22Rv1 (cell line): ENCODE measurements at regions not wholly inside any gene's neighbourhood (a gene's known extent, or its start where the extent isn't known, plus 50 kb on each side); places are given as distances from the start of the nearest gene placed in this dataset.

Experiments used
- CTCF ChIP-seq: fragments of 450-650 bp; IDR thresholded peaks from 2 replicates; pipeline ENCODE4 v1.5.1; 2017; ENCODE audit warnings: mild to moderate bottlenecking
- ZFX ChIP-seq: fragments of 450-650 bp; IDR thresholded peaks from 2 replicates; pipeline ENCODE4 v1.6.1; 2017; ENCODE audit warnings: antibody characterized with exemption, borderline replicate concordance

- TF ChIP-seq CTCF (no peak), ZFX (no peak)
These were observed 163.7 kb upstream of the RPH3A start for GRCh38 chr12:112627851-112628250.
